Activated T-cell treated with anti-CD3 and anti-CD28 coated beads, Interleukin-2, amount 50 U/mL, for 24 hours (primary cell): ENCODE measurements at regions not wholly inside any gene's neighbourhood (a gene's known extent, or its start where the extent isn't known, plus 50 kb on each side); places are given as distances from the start of the nearest gene placed in this dataset.

ENCODE experiments used
- DNase-seq: peaks from one replicate; pipeline ENCODE4 v3.0.0-alpha.2; 2020
- H3K27ac Mint-ChIP-seq: 2 replicates; pipeline ENCODE4 v1.8.0; 2020; ENCODE audit warnings: mild to moderate bottlenecking, mixed read lengths
- H3K27me3 Mint-ChIP-seq: 2 replicates; pipeline ENCODE4 v1.8.0; 2020; ENCODE audit warnings: mixed read lengths
- H3K36me3 Mint-ChIP-seq: 2 replicates; pipeline ENCODE4 v1.8.0; 2020; ENCODE audit warnings: low read depth, mixed read lengths
- H3K4me1 Mint-ChIP-seq: 2 replicates; pipeline ENCODE4 v1.8.0; 2020; ENCODE audit warnings: low read depth, mixed read lengths
- H3K4me3 Mint-ChIP-seq: 2 replicates; pipeline ENCODE4 v1.8.0; 2020; ENCODE audit warnings: mild to moderate bottlenecking, moderate library complexity, mixed read lengths
- H3K9me3 Mint-ChIP-seq: 2 replicates; pipeline ENCODE4 v1.8.0; 2020; ENCODE audit warnings: mixed read lengths

DNA sequence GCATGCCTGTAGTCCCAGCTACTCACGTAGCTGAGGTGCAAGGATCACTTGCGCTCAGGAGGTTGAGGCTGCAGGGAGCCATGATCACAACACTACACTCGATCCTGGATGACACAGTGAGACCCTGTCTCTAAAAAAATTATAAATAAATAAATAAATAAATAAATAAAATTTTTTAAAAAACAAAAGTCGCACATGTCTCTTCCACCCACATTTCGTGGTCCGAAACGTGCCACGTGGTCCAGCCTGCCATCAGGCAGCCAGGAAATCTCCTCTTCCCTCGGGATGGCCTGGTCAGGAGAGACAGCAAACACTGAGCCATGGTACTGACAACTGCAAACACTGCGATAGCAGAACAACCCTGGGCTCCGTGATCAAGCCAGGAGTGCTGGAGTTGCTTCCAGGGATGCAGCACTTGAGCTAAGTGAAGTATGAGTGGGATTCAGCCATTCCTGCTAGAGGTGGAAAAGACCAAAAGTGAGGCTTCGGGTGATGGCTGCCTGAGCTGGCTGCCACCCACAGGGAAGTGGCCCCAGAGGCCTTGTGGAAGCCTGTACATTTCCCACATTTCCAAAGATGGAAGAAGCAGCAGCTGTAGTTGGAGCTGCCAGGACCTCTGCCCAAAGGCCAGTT is 193.1 kb downstream of the SMAD2 start:
- Mint-ChIP-seq H3K27me3 (peaks cover 53% of the 10 kb centered on the region), H3K4me1 (no peaks in the 10 kb centered on the region), H3K9me3 (no peaks in the 10 kb centered on the region), H3K36me3 (no peaks in the 10 kb centered on the region), H3K27ac (no peak overlapping the region), H3K4me3 (no peak overlapping the region)
- no peak for DNase-seq

DNA sequence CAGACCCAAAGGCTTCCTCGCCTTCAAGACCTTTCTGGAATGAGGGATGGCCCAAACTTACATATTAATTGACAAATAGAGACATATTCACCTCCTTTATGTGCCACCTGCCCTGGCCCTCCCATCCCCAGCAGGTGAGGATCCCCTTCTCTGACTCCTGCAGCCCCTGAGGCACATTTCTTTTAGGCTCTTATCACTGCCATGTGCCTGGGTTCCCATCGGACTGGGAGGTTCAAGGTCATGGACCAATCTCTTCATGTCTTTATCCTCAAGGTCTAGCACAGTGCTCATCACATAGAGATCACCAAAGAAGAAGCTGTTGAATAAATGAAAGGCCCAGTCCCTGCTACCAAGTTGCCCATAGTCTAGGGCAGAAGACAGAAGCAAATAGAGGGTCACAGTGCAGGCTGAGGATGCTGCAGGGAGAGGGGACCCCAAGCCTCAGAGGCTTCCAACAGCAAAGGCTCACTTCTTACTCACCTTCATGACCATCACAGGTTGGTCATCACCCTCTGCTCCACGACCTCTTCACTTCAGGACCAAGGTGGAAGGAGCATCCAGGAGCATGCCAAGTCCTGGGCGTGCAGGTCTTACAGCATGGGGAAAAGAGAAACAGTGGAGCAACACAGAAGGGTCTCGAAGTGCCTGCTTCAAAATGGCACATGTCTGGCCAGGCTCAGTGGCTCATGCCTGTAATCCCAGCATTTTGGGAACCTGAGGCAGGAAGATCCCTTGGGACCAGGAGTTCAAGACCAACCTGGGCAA is 193.9 kb downstream of the SMAD2 start:
- no peak overlapping the region for H3K27ac Mint-ChIP-seq
- H3K27me3 Mint-ChIP-seq, result peaks cover 54% of the 10 kb centered on the region
- DNase-seq, result no peak

DNA sequence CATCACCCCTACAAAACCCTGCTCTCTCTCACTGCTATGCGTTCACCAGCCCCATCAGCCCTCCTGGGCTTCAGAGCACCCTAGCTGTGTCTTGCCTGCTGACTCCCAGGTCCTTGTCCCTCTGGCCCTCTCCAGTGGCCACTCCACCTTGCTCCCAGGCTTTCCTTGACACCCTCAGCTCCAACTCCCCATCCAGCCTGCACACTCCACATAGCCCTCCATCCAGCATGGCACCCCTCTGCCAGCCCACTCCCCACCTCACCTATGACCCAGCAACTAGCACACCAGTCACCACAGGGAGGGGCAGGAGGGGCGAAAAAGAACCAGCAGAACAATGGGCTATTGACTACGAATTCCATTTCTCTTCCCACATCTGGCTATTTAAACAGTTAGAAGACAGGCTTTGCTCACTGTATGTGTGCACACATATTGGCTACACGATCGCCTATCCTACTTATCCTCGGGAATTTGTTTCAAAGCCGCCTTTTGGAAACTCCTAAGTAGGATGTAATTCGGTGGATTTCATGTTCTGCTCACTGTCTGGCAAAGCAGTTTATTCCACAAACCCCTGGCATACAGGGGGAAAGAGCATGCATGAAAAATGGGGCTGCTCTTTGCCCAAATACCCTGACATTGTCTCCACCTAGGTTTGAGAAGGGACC is 195.3 kb downstream of the SMAD2 start:
- no peaks in the 10 kb centered on the region for H3K4me1 Mint-ChIP-seq
- no peaks in the 10 kb centered on the region for H3K36me3 Mint-ChIP-seq
- no peak for DNase-seq
- H3K27me3 Mint-ChIP-seq, result peaks cover 54% of the 10 kb centered on the region
- H3K9me3 Mint-ChIP-seq, result no peaks in the 10 kb centered on the region
- H3K4me3 Mint-ChIP-seq, result no peak overlapping the region
- H3K27ac Mint-ChIP-seq, result no peak overlapping the region

More for the DNA sequence above, 193.9 kb downstream of the SMAD2 start:
- Mint-ChIP-seq H3K4me3 (no peak overlapping the region), H3K4me1 (no peaks in the 10 kb centered on the region), H3K36me3 (no peaks in the 10 kb centered on the region), H3K9me3 (no peaks in the 10 kb centered on the region)

- no peak overlapping the region for H3K27ac Mint-ChIP-seq
- DNase-seq, result no peak
- H3K27me3 Mint-ChIP-seq, result peaks cover 40% of the 10 kb centered on the region
- H3K4me3 Mint-ChIP-seq, result no peak overlapping the region
- no peaks in the 10 kb centered on the region for H3K4me1 Mint-ChIP-seq
- H3K36me3 Mint-ChIP-seq, result no peaks in the 10 kb centered on the region
- H3K9me3 Mint-ChIP-seq, result no peaks in the 10 kb centered on the region
Measured at GRCh38 chr18:47731276-47731675, 199.2 kb downstream of the SMAD2 start.

- no peaks in the 10 kb centered on the region for H3K9me3 Mint-ChIP-seq
- H3K36me3 Mint-ChIP-seq, result no peaks in the 10 kb centered on the region
- no peaks in the 10 kb centered on the region for H3K4me1 Mint-ChIP-seq
- no peak for DNase-seq
- H3K4me3 Mint-ChIP-seq, result no peak overlapping the region
- peaks cover 38% of the 10 kb centered on the region for H3K27me3 Mint-ChIP-seq
- H3K27ac Mint-ChIP-seq, result no peak overlapping the region
Measured at GRCh38 chr18:47730795-47731194, 199.7 kb downstream of the SMAD2 start.

DNA sequence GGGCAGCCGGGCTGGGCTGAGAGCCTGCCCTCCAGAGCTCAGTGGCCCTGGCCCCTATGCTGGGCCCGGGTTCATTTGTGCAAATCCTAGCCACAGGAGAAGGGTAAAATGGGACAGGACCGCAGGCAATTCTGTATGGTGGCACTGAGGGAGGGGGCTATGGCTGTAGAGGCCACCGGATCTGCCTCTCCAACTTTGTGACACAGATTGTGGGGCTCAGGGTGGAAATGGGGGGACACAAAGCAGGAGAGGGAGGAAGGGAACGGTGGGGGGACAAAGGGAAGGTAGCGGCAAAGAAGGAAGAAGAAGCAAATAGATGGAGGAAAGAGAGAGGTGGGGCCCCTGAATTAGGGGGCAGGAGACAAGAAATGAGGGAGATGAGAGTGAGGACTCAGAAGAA is 201.1 kb downstream of the SMAD2 start:
- DNase-seq, result no peak
- Mint-ChIP-seq H3K4me3 (no peak overlapping the region), H3K27me3 (peaks cover 28% of the 10 kb centered on the region), H3K9me3 (no peaks in the 10 kb centered on the region), H3K36me3 (no peaks in the 10 kb centered on the region), H3K4me1 (no peaks in the 10 kb centered on the region), H3K27ac (no peak overlapping the region)

- H3K4me1 Mint-ChIP-seq, result no peaks in the 10 kb centered on the region
- no peak for DNase-seq
- no peaks in the 10 kb centered on the region for H3K9me3 Mint-ChIP-seq
- no peak overlapping the region for H3K27ac Mint-ChIP-seq
- H3K27me3 Mint-ChIP-seq, result peaks cover 24% of the 10 kb centered on the region
- no peak overlapping the region for H3K4me3 Mint-ChIP-seq
- H3K36me3 Mint-ChIP-seq, result no peaks in the 10 kb centered on the region
Measured at GRCh38 chr18:47728921-47729320, 201.5 kb downstream of the SMAD2 start.

DNA sequence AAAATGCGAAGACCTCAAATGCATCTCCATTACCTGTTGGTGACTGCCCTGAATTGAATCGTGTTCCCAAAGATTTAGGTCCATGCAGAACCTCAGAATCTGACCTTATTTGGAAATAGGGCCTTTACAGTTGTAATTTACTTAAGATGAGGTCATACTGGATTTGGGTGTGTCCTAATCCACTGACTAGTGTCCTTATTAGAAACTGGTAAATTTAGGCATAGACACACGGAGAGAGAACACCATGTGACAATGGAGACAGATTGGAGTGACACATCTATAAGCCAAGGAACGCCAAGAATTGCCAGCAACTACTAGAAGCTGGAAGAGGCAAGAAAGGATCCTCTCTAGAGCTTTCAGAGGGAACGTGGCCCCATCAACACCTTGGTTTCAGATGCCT is 203.1 kb downstream of the SMAD2 start:
- no peaks in the 10 kb centered on the region for H3K9me3 Mint-ChIP-seq
- no peak overlapping the region for H3K27ac Mint-ChIP-seq
- H3K36me3 Mint-ChIP-seq, result no peaks in the 10 kb centered on the region
- H3K4me3 Mint-ChIP-seq, result no peak overlapping the region
- no peak for DNase-seq
- peaks cover 11% of the 10 kb centered on the region for H3K27me3 Mint-ChIP-seq
- H3K4me1 Mint-ChIP-seq, result no peaks in the 10 kb centered on the region

DNA sequence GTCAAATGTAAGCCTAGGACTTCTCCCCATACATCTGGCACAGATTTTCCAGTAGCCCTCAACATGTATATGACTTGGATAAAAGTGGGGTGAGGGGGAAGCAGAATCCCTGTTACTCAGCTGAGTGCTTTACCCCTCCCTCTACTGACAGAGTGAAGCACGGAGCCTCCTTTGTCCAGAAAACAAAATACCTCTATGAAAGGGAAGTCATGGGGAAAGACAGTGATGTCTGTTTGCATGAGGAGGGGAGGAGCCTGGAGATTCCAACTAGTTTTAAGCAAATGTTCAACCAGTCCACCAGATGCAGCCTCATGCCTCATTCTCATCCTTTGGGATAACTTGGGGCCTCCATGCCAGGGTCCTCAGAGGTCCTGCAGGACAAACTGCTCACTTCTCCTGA is 203.9 kb downstream of the SMAD2 start:
- Mint-ChIP-seq H3K4me3 (no peak overlapping the region), H3K27me3 (peaks cover 10% of the 10 kb centered on the region), H3K9me3 (no peaks in the 10 kb centered on the region), H3K36me3 (no peaks in the 10 kb centered on the region), H3K27ac (no peak overlapping the region), H3K4me1 (no peaks in the 10 kb centered on the region)
- DNase-seq, result no peak

GRCh38 chr18:47725656-47726055 is 204.8 kb downstream of the SMAD2 start:
- no peak for DNase-seq
- Mint-ChIP-seq H3K27me3 (peaks cover 10% of the 10 kb centered on the region), H3K4me3 (no peak overlapping the region), H3K9me3 (no peaks in the 10 kb centered on the region), H3K36me3 (no peaks in the 10 kb centered on the region), H3K4me1 (no peaks in the 10 kb centered on the region), H3K27ac (no peak overlapping the region)

DNA sequence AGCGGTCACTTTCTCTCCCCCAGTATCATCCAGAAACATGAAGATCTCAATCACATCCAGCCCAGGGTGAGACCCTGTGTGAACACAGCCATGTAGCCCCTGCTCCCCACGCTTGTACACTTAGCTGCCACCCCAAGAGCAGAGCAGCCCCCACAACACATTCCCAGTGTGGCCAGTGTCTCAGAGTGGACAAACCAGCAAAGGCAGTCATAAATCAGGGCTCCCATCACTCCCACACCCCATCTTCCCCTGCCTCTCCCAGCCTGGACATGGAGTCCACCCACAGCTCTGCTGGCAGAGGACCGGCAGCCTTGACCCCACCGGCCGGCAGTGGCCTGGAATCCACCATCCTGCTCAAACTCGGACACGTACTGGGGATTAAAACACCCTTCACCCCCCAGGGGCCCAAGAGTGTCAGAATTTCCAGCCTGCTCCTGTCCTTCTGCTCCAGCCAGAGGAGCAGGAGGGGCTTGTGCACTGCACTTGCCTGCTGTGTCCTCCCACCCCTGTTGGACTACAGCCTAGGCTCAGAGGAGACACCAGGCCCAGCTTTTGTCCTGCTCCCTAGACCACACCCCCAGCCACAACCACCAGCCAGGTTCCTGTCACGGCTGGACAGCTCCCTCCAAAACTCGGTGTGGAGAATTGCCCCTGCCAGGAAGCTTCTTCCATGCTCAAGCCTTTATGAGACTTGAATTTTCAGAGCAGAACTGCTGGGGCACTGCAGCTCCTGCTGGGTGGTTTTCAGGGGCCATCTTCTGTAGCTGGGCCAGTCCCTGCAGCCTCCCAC is 206.1 kb downstream of the SMAD2 start:
- no peak for DNase-seq
- Mint-ChIP-seq H3K4me1 (no peaks in the 10 kb centered on the region), H3K9me3 (no peaks in the 10 kb centered on the region), H3K27me3 (peaks cover 8% of the 10 kb centered on the region), H3K4me3 (no peak overlapping the region), H3K27ac (no peak overlapping the region), H3K36me3 (no peaks in the 10 kb centered on the region)

DNA sequence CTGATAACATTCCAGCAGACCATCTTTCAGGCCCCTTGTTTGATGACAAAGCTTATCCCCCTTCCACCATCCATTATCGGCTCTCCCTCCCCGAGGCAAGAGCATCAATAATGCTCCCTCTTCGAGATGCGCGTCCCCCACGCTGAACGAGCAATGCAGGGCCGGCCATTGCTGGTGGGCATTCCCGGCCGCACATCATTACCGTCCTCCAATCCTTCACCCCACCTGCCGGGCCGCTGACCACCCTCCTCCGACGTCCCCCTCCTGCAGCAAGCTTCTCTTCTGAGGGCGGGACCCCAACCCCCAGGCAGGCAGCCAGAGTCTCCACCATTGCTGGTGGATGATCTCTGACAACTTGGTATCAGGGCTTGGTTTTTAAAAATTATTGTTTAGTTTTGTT is 208.6 kb downstream of the SMAD2 start:
- no peak overlapping the region for H3K27ac Mint-ChIP-seq
- H3K27me3 Mint-ChIP-seq, result peaks cover 10% of the 10 kb centered on the region
- no peaks in the 10 kb centered on the region for H3K9me3 Mint-ChIP-seq
- H3K4me1 Mint-ChIP-seq, result no peaks in the 10 kb centered on the region
- H3K4me3 Mint-ChIP-seq, result no peak overlapping the region
- H3K36me3 Mint-ChIP-seq, result no peaks in the 10 kb centered on the region
- DNase-seq, result no peak

DNA sequence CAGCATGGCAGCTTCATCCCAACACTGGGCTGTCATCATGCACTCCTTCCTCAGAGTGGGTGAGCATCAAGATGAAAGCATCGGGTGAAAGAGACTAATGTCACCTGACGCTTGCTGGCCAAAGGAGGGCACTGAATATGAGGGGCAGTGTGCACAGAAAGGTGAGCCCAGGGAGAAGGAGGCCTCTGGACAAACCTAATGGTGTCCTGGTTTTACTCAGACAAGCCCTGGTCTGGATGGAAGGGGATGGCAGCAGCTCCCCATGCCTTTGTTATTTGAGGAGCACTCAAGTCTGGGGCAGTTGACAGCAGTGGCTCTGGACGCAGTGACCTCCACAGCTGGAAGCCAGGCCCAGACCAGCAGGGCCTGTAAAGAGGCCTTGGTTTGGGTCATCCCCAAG is 209.7 kb downstream of the SMAD2 start:
- DNase-seq, result no peak
- H3K27me3 Mint-ChIP-seq, result peaks cover 5% of the 10 kb centered on the region
- H3K4me1 Mint-ChIP-seq, result no peaks in the 10 kb centered on the region
- H3K27ac Mint-ChIP-seq, result no peak overlapping the region
- no peaks in the 10 kb centered on the region for H3K36me3 Mint-ChIP-seq
- no peaks in the 10 kb centered on the region for H3K9me3 Mint-ChIP-seq
- no peak overlapping the region for H3K4me3 Mint-ChIP-seq

DNA sequence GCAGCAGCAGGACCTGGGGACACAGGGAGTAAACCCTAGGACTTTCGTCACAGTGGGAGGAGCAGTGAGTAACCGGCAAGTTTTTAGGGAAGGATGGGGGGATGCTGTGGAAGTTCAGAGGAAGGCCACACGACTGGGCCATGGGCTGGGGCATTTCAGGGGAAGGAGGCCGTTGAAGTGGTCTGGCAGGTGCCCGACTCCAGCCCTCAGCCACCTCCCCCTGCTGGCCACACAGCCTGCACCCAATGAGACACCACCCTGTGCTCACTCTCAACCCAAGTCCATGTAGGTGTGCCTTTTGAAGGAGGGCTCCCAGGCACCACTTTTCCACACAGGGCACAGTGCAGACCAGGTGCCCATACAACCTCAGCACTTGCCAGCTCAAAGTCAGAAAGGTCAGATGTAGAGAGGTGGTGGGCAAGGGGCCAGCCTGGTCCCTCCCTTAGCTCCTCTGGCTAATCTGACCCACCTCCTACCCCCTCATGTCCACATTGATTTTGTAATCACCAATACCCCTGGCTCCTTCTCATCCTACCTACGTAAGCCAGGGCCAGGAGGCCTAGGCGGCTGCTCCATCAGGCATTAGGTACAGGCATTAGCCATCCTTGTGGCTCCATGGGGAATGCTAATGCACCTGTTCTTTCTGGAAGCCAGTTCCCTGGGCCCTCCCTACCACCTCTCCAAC is 211.2 kb downstream of the SMAD2 start:
- Mint-ChIP-seq H3K36me3 (no peaks in the 10 kb centered on the region), H3K4me3 (no peak overlapping the region), H3K9me3 (no peaks in the 10 kb centered on the region), H3K4me1 (no peaks in the 10 kb centered on the region), H3K27ac (no peak overlapping the region), H3K27me3 (peaks cover 4% of the 10 kb centered on the region)
- no peak for DNase-seq
